OCI-LY1 (cell line): ENCODE measurements at regions not wholly inside any gene's neighbourhood (a gene's known extent, or its start where the extent isn't known, plus 50 kb on each side); places are given as distances from the start of the nearest gene placed in this dataset.

Source experiments
- CTCF ChIP-seq: fragments of 200-600 bp; sonication (generic), shearing (Covaris generic); IDR thresholded peaks from 2 replicates; pipeline ENCODE4 v1.5.1; 2017; ENCODE audit warnings: mild to moderate bottlenecking, antibody characterized with exemption, low read length, moderate library complexity, mixed read lengths
- EZH2 ChIP-seq: fragments of 200-600 bp; sonication (generic), shearing (Covaris generic); IDR thresholded peaks from 2 replicates; pipeline ENCODE4 v1.8.0; 2017; ENCODE audit warnings: borderline replicate concordance, mixed run types, mild to moderate bottlenecking, antibody characterized with exemption, low read length, moderate library complexity, mixed read lengths

GRCh38 chr15:25087137-25087536, 132.3 kb downstream of the SNRPN start:
- no peak for TF ChIP-seq CTCF
- no peak for TF ChIP-seq EZH2
